ENCODE measurements at regions not wholly inside any gene's neighbourhood (a gene's known extent, or its start where the extent isn't known, plus 50 kb on each side); places are given as distances from the start of the nearest gene placed in this dataset.

- TF ChIP-seq CTCF (IDR thresholded peaks at IDR 0.05) (no peak), POLR2A (IDR thresholded peaks at IDR 0.05) (no peak), POLR2AphosphoS5 (IDR thresholded peaks at IDR 0.05) (no peak)
These were observed 818.7 kb upstream of the GJE1 start for GRCh38 chr6:141313986-141314385.
